Gastrocnemius medialis (tissue), 4 donors: ENCODE measurements at regions not wholly inside any gene's neighbourhood (a gene's known extent, or its start where the extent isn't known, plus 50 kb on each side); places are given as distances from the start of the nearest gene placed in this dataset.

Experiments used
- ATAC-seq, 2 donors: fragments of 150-250 bp; one replicate each; pipeline ENCODE4 v1.9.1; 2016
- DNase-seq, 2 donors: peaks; one replicate each; pipeline ENCODE4 v3.0.0-alpha.2; 2019
- H3K27ac ChIP-seq, 4 donors: fragments of 200-600 bp; sonication (generic); 1 replicate in 1 of 4; 2 replicates in 3 of 4; pipeline ENCODE4 v1.5.1; 2016 to 2018; ENCODE audit warnings: mild to moderate bottlenecking in 2 of 4, moderate library complexity in 1 of 4
- H3K27me3 ChIP-seq, 3 donors: fragments of 200-600 bp; sonication (generic) in 2 of 3; 1 replicate in 1 of 3; 2 replicates in 2 of 3; pipeline versions ENCODE4 v1.5.1 to v1.6.0; 2016 to 2019; ENCODE audit warnings: mild to moderate bottlenecking in 1 of 3, moderate library complexity in 1 of 3
- H3K36me3 ChIP-seq, 2 donors: fragments of 200-600 bp; sonication (generic) in 1 of 2; one replicate each; pipeline ENCODE4 v1.5.1; 2017 to 2018
- H3K4me1 ChIP-seq, 2 donors: fragments of 200-600 bp; sonication (generic) in 1 of 2; one replicate each; pipeline ENCODE4 v1.5.1; 2016 to 2017; ENCODE audit warnings: mild to moderate bottlenecking in 2 of 2
- H3K4me3 ChIP-seq, 4 donors: fragments of 200-600 bp; sonication (generic) in 3 of 4; 1 replicate in 1 of 4; 2 replicates in 3 of 4; pipeline ENCODE4 v1.5.1; 2016 to 2019; ENCODE audit warnings: mild to moderate bottlenecking in 2 of 4
- H3K9me3 ChIP-seq, 3 donors: fragments of 200-600 bp; sonication (generic) in 2 of 3; 1 replicate in 1 of 3; 2 replicates in 2 of 3; pipeline ENCODE4 v1.5.1; 2016 to 2019
- POLR2A ChIP-seq, 2 donors: fragments of 450-650 bp; IDR thresholded peaks; one replicate each; pipeline ENCODE4 v1.6.1; 2017; ENCODE audit warnings: antibody characterized with exemption in 2 of 2, mild to moderate bottlenecking in 2 of 2, moderate library complexity in 2 of 2
- in situ Hi-C, 4 donors: fragments of 200-750 bp; cut with MboI; loops; one replicate each; pipeline versions ENCODE4 v1.15.0 to v1.8.0; 2017; ENCODE audit warnings: low sequenced_read_pairs in 4 of 4
- intact Hi-C: fragments of 100-400 bp; cut with DNase I; formaldehyde crosslinking; loops from one replicate; pipeline ENCODE4 v1.15.1; 2023; ENCODE audit warnings: low total_unique reads
- TF ChIP-seq, protein P1 (sequence below), 5 experiments: fragments of 450-650 bp in 3 of 5; fragments of 200-600 bp in 2 of 5; sonication (generic) in 2 of 5; IDR thresholded peaks in 4 of 5; conservative IDR thresholded peaks in 1 of 5; 1 replicate in 4 of 5; 2 replicates in 1 of 5; pipeline ENCODE4 v1.5.1; 2016 to 2019; ENCODE audit warnings: antibody characterized with exemption in 5 of 5, mild to moderate bottlenecking in 3 of 5, moderate library complexity in 3 of 5

DNA sequence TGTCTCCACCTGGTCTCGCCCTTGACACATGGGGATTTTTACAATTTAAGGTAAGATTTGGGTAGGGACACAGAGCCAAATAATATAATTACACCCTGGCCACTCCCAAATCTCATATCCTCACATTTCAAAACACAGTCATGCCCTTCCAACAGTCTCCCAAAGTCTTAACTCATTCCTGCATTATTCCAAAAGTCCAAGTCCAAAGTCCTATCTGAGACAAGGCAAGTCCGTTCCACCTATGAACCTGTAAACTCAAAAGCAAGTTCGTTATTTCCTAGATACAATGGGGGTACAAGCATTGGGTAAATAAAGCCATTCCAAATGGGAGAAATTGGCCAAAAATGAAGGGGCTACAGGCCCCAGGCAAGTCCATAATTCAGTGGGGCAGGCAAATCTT, 380.8 kb downstream of the CXXC4 start:
- no peaks in the 10 kb centered on the region for H3K4me1 ChIP-seq
- H3K36me3 ChIP-seq: no peaks in the 10 kb centered on the region
- H3K27ac ChIP-seq: no peak overlapping the region
- no peak overlapping the region for H3K4me3 ChIP-seq
- no peaks in the 10 kb centered on the region for H3K27me3 ChIP-seq
- H3K9me3 ChIP-seq: no peaks in the 10 kb centered on the region
- TF ChIP-seq POLR2A (IDR thresholded peaks at IDR 0.05): no peak
- TF ChIP-seq, protein P1, sequence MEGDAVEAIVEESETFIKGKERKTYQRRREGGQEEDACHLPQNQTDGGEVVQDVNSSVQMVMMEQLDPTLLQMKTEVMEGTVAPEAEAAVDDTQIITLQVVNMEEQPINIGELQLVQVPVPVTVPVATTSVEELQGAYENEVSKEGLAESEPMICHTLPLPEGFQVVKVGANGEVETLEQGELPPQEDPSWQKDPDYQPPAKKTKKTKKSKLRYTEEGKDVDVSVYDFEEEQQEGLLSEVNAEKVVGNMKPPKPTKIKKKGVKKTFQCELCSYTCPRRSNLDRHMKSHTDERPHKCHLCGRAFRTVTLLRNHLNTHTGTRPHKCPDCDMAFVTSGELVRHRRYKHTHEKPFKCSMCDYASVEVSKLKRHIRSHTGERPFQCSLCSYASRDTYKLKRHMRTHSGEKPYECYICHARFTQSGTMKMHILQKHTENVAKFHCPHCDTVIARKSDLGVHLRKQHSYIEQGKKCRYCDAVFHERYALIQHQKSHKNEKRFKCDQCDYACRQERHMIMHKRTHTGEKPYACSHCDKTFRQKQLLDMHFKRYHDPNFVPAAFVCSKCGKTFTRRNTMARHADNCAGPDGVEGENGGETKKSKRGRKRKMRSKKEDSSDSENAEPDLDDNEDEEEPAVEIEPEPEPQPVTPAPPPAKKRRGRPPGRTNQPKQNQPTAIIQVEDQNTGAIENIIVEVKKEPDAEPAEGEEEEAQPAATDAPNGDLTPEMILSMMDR (IDR thresholded peaks at IDR 0.05 in 4 of 5, conservative IDR thresholded peaks at IDR 0.05 in 1 of 5): no peak
- no peak for DNase-seq
- ATAC-seq: no peak
- in situ Hi-C loops: no loop called here
- intact Hi-C loops: no loop called here

DNA sequence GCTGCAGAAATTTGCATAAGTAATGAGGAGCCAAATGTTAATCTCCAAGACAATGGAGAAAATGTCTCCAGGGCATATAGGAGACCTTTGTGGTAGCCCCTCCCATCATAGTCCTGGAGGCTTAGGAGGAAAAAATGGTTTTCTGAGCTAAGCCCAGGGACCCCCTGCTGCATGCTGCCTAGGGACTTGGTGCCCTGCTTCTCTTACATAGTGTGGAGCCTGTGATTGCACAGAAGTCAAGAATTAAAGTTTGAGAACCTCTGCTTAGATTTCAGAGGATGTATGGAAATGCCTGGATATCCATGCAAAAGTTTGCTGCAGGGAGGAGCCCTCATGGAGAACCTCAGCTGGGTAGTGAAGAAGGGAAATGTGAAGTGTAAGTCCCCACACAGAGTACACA, 379.4 kb upstream of the TACR3 start:
- Histone ChIP-seq H3K27me3 (no peaks in the 10 kb centered on the region), H3K4me3 (no peak overlapping the region), H3K9me3 (peaks cover 0 to 4% (median 0%) of the 10 kb centered on the region in 3 donors), H3K27ac (no peak overlapping the region), H3K36me3 (no peaks in the 10 kb centered on the region), H3K4me1 (no peaks in the 10 kb centered on the region)
- no peak for ATAC-seq
- intact Hi-C loops (no loop called here), in situ Hi-C loops (no loop called here)
- DNase-seq: no peak
- TF ChIP-seq POLR2A (IDR thresholded peaks at IDR 0.05): no peak
- TF ChIP-seq, protein P1 (IDR thresholded peaks at IDR 0.05 in 4 of 5, conservative IDR thresholded peaks at IDR 0.05 in 1 of 5): no peak

DNA sequence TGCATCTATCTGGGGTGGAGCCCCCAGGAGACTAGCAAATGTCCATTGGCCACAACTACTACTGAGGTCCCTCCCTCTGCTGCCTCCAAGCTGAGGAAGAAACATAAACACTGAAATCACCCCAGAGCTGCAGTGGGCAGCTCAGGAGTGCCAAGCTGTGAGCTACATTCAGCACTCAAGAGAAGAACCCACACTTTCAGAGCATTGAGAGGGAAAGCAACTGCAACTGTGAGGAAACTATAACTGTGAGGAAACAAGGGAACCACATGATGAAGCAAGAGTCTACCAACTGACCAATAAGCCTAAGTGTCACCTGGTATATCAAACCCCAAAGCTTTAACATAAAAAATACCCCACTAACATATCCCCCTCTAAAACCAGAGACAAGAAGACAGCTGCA, 373.5 kb upstream of the TACR3 start:
- ATAC-seq: no peak
- in situ Hi-C loops (no loop called here), intact Hi-C loops (no loop called here)
- Histone ChIP-seq H3K4me3 (no peak overlapping the region), H3K27me3 (no peaks in the 10 kb centered on the region), H3K27ac (no peak overlapping the region), H3K36me3 (no peaks in the 10 kb centered on the region), H3K4me1 (no peaks in the 10 kb centered on the region), H3K9me3 (peaks cover 0 to 4% (median 0%) of the 10 kb centered on the region in 3 donors)
- DNase-seq: no peak
- TF ChIP-seq POLR2A (IDR thresholded peaks at IDR 0.05): no peak
- TF ChIP-seq, protein P1 (IDR thresholded peaks at IDR 0.05 in 4 of 5, conservative IDR thresholded peaks at IDR 0.05 in 1 of 5): no peak

DNA sequence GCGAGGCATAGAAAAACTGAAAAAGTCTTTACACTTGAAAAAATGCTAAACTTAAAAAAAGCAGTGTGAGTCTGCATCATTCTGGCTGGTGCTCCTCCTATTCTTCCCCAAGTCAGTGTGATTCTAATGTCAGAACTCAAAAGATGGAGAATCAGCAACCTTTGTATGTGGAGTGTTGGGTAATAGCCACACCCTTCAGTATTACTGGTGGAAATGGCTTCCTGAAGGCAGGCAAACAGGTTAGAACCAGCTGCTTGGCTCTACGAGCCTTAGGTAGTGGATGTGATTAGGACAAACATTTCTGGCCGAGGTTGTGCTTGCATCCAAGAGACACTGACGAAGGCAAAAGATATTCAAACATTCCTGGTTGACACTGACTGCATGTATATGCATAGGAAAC, 353.4 kb upstream of the TACR3 start:
- Histone ChIP-seq H3K9me3 (no peaks in the 10 kb centered on the region), H3K36me3 (no peaks in the 10 kb centered on the region), H3K4me3 (no peak overlapping the region), H3K27me3 (no peaks in the 10 kb centered on the region), H3K4me1 (no peaks in the 10 kb centered on the region), H3K27ac (no peak overlapping the region)
- TF ChIP-seq, protein P1 (IDR thresholded peaks at IDR 0.05 in 4 of 5, conservative IDR thresholded peaks at IDR 0.05 in 1 of 5): no peak
- TF ChIP-seq POLR2A (IDR thresholded peaks at IDR 0.05): no peak
- in situ Hi-C loops: loop anchor here in 1 of 4 donors (25.0 kb wide), 1 partner anchor 789 kb away; no protein-coding TSS in a partner anchor
- DNase-seq: no peak
- no peak for ATAC-seq
- intact Hi-C loops: no loop called here

DNA sequence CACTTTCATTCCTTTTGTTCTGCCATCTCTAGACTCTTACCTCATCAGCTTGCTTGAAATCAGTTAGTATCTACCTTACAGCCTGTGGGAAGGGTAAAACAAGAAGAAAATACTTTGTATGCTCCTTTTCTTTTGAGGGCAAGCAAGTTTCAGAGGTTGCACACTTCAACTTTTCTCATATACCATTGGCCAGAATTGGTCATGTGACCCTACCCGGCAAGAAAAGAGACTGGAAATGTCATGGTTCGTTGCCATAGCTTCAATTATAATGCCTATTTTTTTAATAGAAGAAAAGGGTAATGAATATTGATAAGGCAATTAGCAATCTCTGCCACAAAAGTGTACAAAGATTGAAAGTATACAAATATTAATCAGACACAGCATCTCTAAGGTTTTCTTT, 346.7 kb upstream of the TACR3 start:
- in situ Hi-C loops (loop anchor here in 1 of 4 donors (25.0 kb wide), 1 partner anchor 796 kb away; no protein-coding TSS in a partner anchor), intact Hi-C loops (no loop called here)
- Histone ChIP-seq H3K4me3 (no peak overlapping the region), H3K4me1 (no peaks in the 10 kb centered on the region), H3K27me3 (no peaks in the 10 kb centered on the region), H3K36me3 (no peaks in the 10 kb centered on the region), H3K9me3 (no peaks in the 10 kb centered on the region), H3K27ac (no peak overlapping the region)
- TF ChIP-seq, protein P1 (IDR thresholded peaks at IDR 0.05 in 4 of 5, conservative IDR thresholded peaks at IDR 0.05 in 1 of 5): no peak
- TF ChIP-seq POLR2A (IDR thresholded peaks at IDR 0.05): no peak
- no peak for DNase-seq
- ATAC-seq: no peak
